Lower lobe of right lung (tissue), 2 donors: ENCODE measurements at regions not wholly inside any gene's neighbourhood (a gene's known extent, or its start where the extent isn't known, plus 50 kb on each side); places are given as distances from the start of the nearest gene placed in this dataset.

Source experiments
- ATAC-seq, 2 donors: fragments of 200-7000 bp; cut with Tn5 transposase; one replicate each; pipeline ENCODE4 v1.9.1; 2020 to 2022; ENCODE audit warnings: mild to moderate bottlenecking in 2 of 2, moderate library complexity in 2 of 2
- DNase-seq: peaks from one replicate; pipeline ENCODE4 v3.0.0-alpha.2; 2020
- H3K27ac ChIP-seq: fragments of 200-600 bp; one replicate; pipeline ENCODE4 v1.8.0; 2022
- H3K27me3 ChIP-seq: fragments of 200-600 bp; one replicate; pipeline ENCODE4 v1.8.0; 2022; ENCODE audit warnings: low read depth
- H3K36me3 ChIP-seq: fragments of 200-600 bp; one replicate; pipeline ENCODE4 v1.8.0; 2022; ENCODE audit warnings: mild to moderate bottlenecking
- H3K4me1 ChIP-seq: fragments of 200-600 bp; one replicate; pipeline ENCODE4 v1.8.0; 2022
- H3K4me3 ChIP-seq: fragments of 200-600 bp; one replicate; pipeline ENCODE4 v1.8.0; 2022; ENCODE audit warnings: mild to moderate bottlenecking
- H3K9me3 ChIP-seq: fragments of 200-600 bp; one replicate; pipeline ENCODE4 v1.8.0; 2022
- CTCF ChIP-seq: fragments of 200-600 bp; IDR thresholded peaks from one replicate; pipeline ENCODE4 v1.8.0; 2022; ENCODE audit warnings: antibody characterized with exemption, mild to moderate bottlenecking
- intact Hi-C: fragments of 100-400 bp; cut with DNase I; formaldehyde crosslinking; loops from one replicate; pipeline ENCODE4 v1.11.0; 2022
- donor health status: DM: no; HTN: yes; CAD: no; lungs with severe emphysema.

GRCh38 chr16:73215678-73216377 is 167.9 kb upstream of the ZFHX3 start:
- no peak for TF ChIP-seq CTCF
- no peaks in the 10 kb centered on the region for H3K27me3 ChIP-seq
- no peaks in the 10 kb centered on the region for H3K36me3 ChIP-seq
- no peak overlapping the region for H3K4me3 ChIP-seq
- no peaks in the 10 kb centered on the region for H3K9me3 ChIP-seq
- ATAC-seq (no peak), DNase-seq (no peak)
- no peaks in the 10 kb centered on the region for H3K4me1 ChIP-seq
- H3K27ac ChIP-seq = no peak overlapping the region
- intact Hi-C loops = no loop called here

- intact Hi-C loops = no loop called here
- no peaks in the 10 kb centered on the region for H3K36me3 ChIP-seq
- no peaks in the 10 kb centered on the region for H3K4me1 ChIP-seq
- no peak for TF ChIP-seq CTCF
- H3K27ac ChIP-seq = no peak overlapping the region
- H3K4me3 ChIP-seq = no peak overlapping the region
- H3K9me3 ChIP-seq = no peaks in the 10 kb centered on the region
- H3K27me3 ChIP-seq = no peaks in the 10 kb centered on the region
- no peak for ATAC-seq
- no peak for DNase-seq
Observed at GRCh38 chr16:73214825-73215677, 167.1 kb upstream of the ZFHX3 start.

GRCh38 chr16:73213732-73214455 is 166.0 kb upstream of the ZFHX3 start:
- no peak for TF ChIP-seq CTCF
- intact Hi-C loops = no loop called here

GRCh38 chr16:73212431-73212830 is 164.5 kb upstream of the ZFHX3 start:
- Histone ChIP-seq H3K36me3 (no peaks in the 10 kb centered on the region), H3K9me3 (no peaks in the 10 kb centered on the region), H3K27ac (no peak overlapping the region), H3K4me3 (no peak overlapping the region), H3K4me1 (no peaks in the 10 kb centered on the region), H3K27me3 (no peaks in the 10 kb centered on the region)
- ATAC-seq = no peak
- DNase-seq = no peak
- TF ChIP-seq CTCF = no peak
- intact Hi-C loops = no loop called here

More at GRCh38 chr16:73213732-73214455, 166.0 kb upstream of the ZFHX3 start:
- H3K36me3 ChIP-seq = no peaks in the 10 kb centered on the region
- H3K4me3 ChIP-seq = no peak overlapping the region
- no peak overlapping the region for H3K27ac ChIP-seq
- H3K9me3 ChIP-seq = no peaks in the 10 kb centered on the region
- H3K27me3 ChIP-seq = no peaks in the 10 kb centered on the region
- DNase-seq (no peak), ATAC-seq (no peak)
- H3K4me1 ChIP-seq = no peaks in the 10 kb centered on the region

DNA sequence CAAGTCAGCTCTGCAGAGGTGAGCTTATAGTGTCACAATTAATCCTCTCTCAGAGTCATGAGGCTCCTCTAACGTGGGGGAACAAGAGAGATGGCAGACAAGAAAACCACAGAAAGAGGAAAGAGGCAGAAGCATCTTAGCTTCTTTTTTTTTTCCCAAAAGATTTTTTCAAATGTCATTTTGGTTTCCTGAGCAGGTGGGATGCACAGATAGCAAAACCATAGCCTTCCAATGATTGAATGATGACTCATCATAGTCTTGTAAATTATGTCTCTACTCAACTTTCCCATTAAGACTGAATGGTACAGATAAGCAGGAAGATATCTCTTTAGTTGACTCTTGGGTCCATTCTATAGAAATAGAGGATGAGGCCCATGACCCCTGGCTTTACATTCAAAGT is 162.8 kb upstream of the ZFHX3 start:
- Histone ChIP-seq H3K27ac (no peak overlapping the region), H3K36me3 (no peaks in the 10 kb centered on the region), H3K9me3 (no peaks in the 10 kb centered on the region), H3K4me1 (no peaks in the 10 kb centered on the region), H3K27me3 (no peaks in the 10 kb centered on the region), H3K4me3 (no peak overlapping the region)
- ATAC-seq = no peak
- TF ChIP-seq CTCF = no peak
- intact Hi-C loops = no loop called here
- no peak for DNase-seq
